Loucy (cell line): ENCODE measurements at regions not wholly inside any gene's neighbourhood (a gene's known extent, or its start where the extent isn't known, plus 50 kb on each side); places are given as distances from the start of the nearest gene placed in this dataset.

Experiments
- H2AFZ ChIP-seq: fragments of 200-600 bp; sonication (generic); 2 replicates; pipeline ENCODE4 v1.6.0; 2016; ENCODE audit warnings: antibody characterized with exemption, mild to moderate bottlenecking, low read length, moderate library complexity
- H3F3A ChIP-seq: fragments of 200-600 bp; 2 replicates; pipeline ENCODE4 v1.6.0; 2016; ENCODE audit warnings: antibody characterized with exemption, low read depth, mild to moderate bottlenecking
- H3K27me3 ChIP-seq: fragments of 200-600 bp; sonication (generic); 2 replicates; pipeline ENCODE4 v1.6.1; 2014; ENCODE audit warnings: low read length, mild to moderate bottlenecking; ENCODE audit not compliant: insufficient read depth, poor library complexity, severe bottlenecking
- H3K36me3 ChIP-seq: fragments of 200-600 bp; sonication (generic); 2 replicates; pipeline ENCODE4 v1.6.1; 2016; ENCODE audit warnings: low read length; ENCODE audit not compliant: insufficient read depth
- H3K4me1 ChIP-seq: fragments of 200-600 bp; sonication (generic); 2 replicates; pipeline ENCODE4 v1.5.1; 2014; ENCODE audit warnings: low read length, mild to moderate bottlenecking; ENCODE audit not compliant: insufficient read depth, poor library complexity, severe bottlenecking
- H3K4me2 ChIP-seq: fragments of 200-600 bp; sonication (generic); 2 replicates; pipeline ENCODE4 v1.6.0; 2014; ENCODE audit warnings: antibody characterized with exemption, low read length, low read depth, mild to moderate bottlenecking; ENCODE audit not compliant: poor library complexity, severe bottlenecking
- H3K4me3 ChIP-seq: fragments of 200-600 bp; sonication (generic); 2 replicates; pipeline ENCODE4 v1.5.1; 2014; ENCODE audit warnings: low read length, mild to moderate bottlenecking, mixed read lengths; ENCODE audit not compliant: poor library complexity, severe bottlenecking
- H3K79me2 ChIP-seq: fragments of 200-600 bp; sonication (generic); 2 replicates; pipeline ENCODE4 v1.6.1; 2014; ENCODE audit warnings: low read length; ENCODE audit not compliant: insufficient read depth
- H3K9ac ChIP-seq: fragments of 200-600 bp; sonication (generic); 2 replicates; pipeline ENCODE4 v1.6.0; 2014; ENCODE audit warnings: mild to moderate bottlenecking, low read depth, low read length, moderate library complexity; ENCODE audit not compliant: poor library complexity, severe bottlenecking
- H3K9me2 ChIP-seq: fragments of 200-600 bp; sonication (generic); replicated peaks from 2 replicates; pipeline ENCODE4 v1.6.1; 2016; ENCODE audit warnings: low read depth, low read length, mixed read lengths
- H3K9me3 ChIP-seq: fragments of 200-600 bp; sonication (generic); 2 replicates; pipeline ENCODE4 v1.6.1; 2014; ENCODE audit warnings: mild to moderate bottlenecking, antibody characterized with exemption, low read length, low read depth; ENCODE audit not compliant: insufficient read depth
- H4K20me1 ChIP-seq: fragments of 200-600 bp; sonication (generic); 2 replicates; pipeline ENCODE4 v1.6.0; 2014; ENCODE audit warnings: antibody characterized with exemption, low read length, mild to moderate bottlenecking; ENCODE audit not compliant: insufficient read depth, poor library complexity, severe bottlenecking
- CTCF ChIP-seq: fragments of 200-600 bp; sonication (generic); conservative IDR thresholded peaks from 2 replicates; pipeline ENCODE4 v1.5.1; 2014; ENCODE audit warnings: mild to moderate bottlenecking, antibody characterized with exemption, low read length
- EZH2phosphoT487 ChIP-seq: fragments of 200-600 bp; IDR thresholded peaks from 2 replicates; pipeline ENCODE4 v1.6.1; 2018; ENCODE audit warnings: antibody characterized with exemption, mild to moderate bottlenecking, moderate library complexity, borderline replicate concordance

DNA sequence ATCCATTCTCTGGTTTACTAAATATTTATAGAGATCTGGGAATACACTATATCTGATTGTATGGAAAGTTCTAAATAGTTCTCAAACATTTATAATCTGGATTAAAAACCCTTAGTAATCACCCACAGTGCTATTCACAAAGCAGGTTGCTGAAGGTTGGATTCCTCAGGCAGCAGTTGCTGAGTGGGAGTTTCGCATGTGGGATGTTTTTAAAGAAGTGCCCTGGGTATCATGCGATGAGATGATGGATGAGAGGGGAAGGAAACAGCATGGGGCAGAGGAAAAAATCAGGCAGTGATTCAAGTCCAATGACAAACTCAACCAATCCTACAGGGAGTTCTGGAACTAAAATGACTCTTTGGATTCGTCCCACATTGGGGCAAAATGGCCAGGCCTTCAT, 85.3 kb upstream of the GALNT2 start:
- Histone ChIP-seq H3K27me3 (no peaks in the 10 kb centered on the region), H3K79me2 (no peaks in the 10 kb centered on the region), H3K4me3 (no peak overlapping the region), H3K4me2 (no peak overlapping the region), H3K4me1 (peaks cover 12% of the 10 kb centered on the region), H3K9me3 (0 out of 2 replicates have a peak, but pooled peaks cover 2% of the 10 kb centered on the region), H3K9me2 (no peaks in the 10 kb centered on the region), H2AFZ (no peak overlapping the region), H3F3A (no peaks in the 10 kb centered on the region), H3K36me3 (no peaks in the 10 kb centered on the region), H3K9ac (no peak overlapping the region), H4K20me1 (no peaks in the 10 kb centered on the region)
- TF ChIP-seq CTCF (no peak), EZH2phosphoT487 (no peak)

DNA sequence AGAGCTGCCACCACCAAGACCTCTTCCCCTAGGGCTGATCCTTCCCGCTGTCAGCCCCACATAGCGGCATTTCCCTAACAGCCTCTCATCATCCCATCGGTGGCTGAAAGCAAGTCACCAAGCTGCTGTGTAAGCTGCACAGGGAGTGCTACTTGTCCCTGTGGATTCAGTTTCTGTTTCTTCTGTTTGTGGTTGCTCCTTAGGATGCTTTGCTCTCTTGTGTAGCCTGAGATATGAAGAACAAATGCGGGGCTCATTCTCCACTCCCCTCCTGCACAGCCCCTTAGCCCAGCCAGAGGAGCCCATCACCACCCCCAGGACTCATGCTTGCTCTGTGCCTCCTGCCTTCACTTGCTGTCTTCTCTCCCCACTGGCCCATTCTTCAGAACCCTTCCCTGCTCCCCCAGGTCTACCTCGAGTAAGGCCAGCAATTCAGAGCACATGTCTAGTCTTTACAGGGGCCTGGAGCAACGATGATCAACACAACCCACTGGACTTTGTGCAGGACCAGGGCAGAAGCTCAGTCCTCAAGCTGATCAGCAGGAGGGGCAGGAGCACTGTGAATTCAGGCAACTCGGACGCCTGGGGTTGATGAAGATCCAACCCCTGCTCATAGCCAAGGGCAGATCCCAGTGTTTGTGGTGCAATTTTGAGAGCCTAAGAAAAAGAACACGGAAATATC, 82.6 kb upstream of the GALNT2 start:
- Histone ChIP-seq H3K4me2 (no peak overlapping the region), H3K36me3 (no peaks in the 10 kb centered on the region), H3K9me2 (no peaks in the 10 kb centered on the region), H3K4me3 (no peak overlapping the region), H3F3A (no peaks in the 10 kb centered on the region), H2AFZ (no peak overlapping the region), H4K20me1 (no peaks in the 10 kb centered on the region), H3K4me1 (peaks cover 12% of the 10 kb centered on the region), H3K9ac (no peak overlapping the region), H3K9me3 (no peaks in the 10 kb centered on the region), H3K79me2 (no peaks in the 10 kb centered on the region), H3K27me3 (no peaks in the 10 kb centered on the region)
- TF ChIP-seq CTCF (no peak), EZH2phosphoT487 (no peak)

DNA sequence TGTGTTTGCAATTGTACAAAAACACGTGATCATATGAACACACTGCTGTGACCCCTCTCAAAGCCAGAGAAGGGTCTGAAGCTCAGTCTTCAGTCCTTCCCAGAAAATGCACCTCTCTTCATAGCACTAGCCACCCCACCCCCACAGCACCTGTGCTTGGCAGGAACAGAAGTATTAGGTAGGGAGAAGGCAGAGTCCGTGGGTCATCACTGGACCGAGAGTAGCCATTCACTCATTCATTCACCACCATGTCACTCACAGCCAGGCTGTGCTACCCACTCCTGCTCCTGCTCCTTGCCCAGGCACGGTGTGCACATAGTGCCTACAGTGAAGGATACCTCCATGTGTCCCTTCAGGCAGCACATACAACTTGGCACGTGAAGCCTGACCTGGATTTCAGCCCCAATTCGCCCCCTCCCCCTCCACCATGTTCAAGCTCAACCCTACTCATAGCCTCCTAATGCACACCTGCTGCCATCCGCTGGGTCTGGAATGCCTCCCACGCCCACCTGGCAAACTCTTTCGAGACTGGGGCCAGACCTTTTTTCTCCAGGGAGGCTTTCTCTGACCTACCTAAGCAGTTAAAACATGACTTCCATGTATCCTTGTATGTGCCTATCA, 81.9 kb upstream of the GALNT2 start:
- H4K20me1 ChIP-seq = no peaks in the 10 kb centered on the region
- H3K4me3 ChIP-seq = no peak overlapping the region
- no peak for TF ChIP-seq CTCF
- TF ChIP-seq EZH2phosphoT487 = no peak
- no peaks in the 10 kb centered on the region for H3K36me3 ChIP-seq
- H3K9me2 ChIP-seq = no peaks in the 10 kb centered on the region
- no peaks in the 10 kb centered on the region for H3K27me3 ChIP-seq
- H3K9ac ChIP-seq = no peak overlapping the region
- no peak overlapping the region for H3K4me2 ChIP-seq
- H3K9me3 ChIP-seq = no peaks in the 10 kb centered on the region
- H3K4me1 ChIP-seq = peaks cover 12% of the 10 kb centered on the region
- no peaks in the 10 kb centered on the region for H3F3A ChIP-seq
- no peaks in the 10 kb centered on the region for H3K79me2 ChIP-seq
- no peak overlapping the region for H2AFZ ChIP-seq
